ENCODE measurements at regions not wholly inside any gene's neighbourhood (a gene's known extent, or its start where the extent isn't known, plus 50 kb on each side); places are given as distances from the start of the nearest gene placed in this dataset.
"Not testable (repeated sequence)": the region's sequence is repeated elsewhere in the genome, so short reads cannot be mapped to it uniquely, and the experiment has no call there.

DNA sequence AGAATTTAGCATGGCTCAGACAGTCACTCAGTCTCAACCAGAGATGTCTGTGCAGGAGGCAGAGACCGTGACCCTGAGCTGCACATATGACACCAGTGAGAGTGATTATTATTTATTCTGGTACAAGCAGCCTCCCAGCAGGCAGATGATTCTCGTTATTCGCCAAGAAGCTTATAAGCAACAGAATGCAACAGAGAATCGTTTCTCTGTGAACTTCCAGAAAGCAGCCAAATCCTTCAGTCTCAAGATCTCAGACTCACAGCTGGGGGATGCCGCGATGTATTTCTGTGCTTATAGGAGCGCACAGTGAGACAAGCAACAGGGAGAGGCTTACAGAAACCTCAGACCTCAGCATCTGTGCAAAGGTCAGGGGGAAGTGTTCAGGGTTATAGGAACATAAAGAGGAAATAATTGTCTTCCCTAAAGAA is 307.6 kb downstream of the DAD1 start:
- TF ChIP-seq YY1 (IDR thresholded peaks at IDR 0.05; ENCODE audit: insufficient read depth, insufficient read length); SUZ12 (IDR thresholded peaks at IDR 0.05; ENCODE audit: extremely low read depth, insufficient read depth, insufficient read length); ZNF274 (IDR thresholded peaks at IDR 0.05; ENCODE audit: low read depth, low read length): not testable (repeated sequence)

All from NT2/D1 (cell line).